GM04504 (cell line): ENCODE measurements at regions not wholly inside any gene's neighbourhood (a gene's known extent, or its start where the extent isn't known, plus 50 kb on each side); places are given as distances from the start of the nearest gene placed in this dataset.

Experiments
- DNase-seq: peaks from one replicate; pipeline ENCODE4 v3.0.0-alpha.2; 2012; ENCODE audit warnings: low read depth

DNA sequence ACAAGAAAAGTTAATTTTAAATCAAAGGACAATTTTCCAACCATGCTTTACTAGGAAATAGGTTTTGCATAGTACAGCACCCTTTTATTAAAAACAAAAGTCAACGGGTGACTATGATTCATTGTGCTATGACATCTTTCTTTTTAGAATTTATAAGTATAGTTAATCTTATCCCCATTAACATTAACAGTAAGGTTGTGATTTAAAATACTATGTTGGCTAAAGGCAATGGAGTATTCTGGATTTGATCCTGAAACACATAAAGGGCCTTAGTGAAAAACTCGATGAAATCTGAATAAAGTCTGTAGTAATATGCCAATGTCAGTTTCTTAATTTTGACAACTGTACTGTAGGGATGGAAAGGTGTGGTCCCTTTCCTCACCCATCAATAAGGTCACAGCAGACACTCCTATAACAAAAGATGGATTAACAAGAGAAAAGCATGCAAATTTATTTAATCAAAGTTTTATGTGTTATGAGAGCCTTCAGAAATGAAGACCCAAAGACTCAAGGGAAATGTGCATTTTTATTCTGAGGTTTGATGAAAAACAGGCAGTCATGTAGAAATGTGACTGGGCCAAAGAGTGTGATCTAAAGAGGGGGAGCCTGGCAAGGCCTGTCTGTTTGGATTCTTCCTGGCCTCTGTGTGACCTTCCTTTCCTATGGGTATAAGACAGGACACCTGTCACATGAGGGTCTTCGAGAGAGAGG is 731.4 kb downstream of the TSN start:
- no peak for DNase-seq

GRCh38 chr2:122491011-122491410 is 735.6 kb downstream of the TSN start:
- DNase-seq, result no peak

GRCh38 chr2:122500316-122501105 is 745.1 kb downstream of the TSN start:
- DNase-seq, result no peak

GRCh38 chr2:122506620-122507019 is 751.2 kb downstream of the TSN start:
- DNase-seq, result no peak

DNA sequence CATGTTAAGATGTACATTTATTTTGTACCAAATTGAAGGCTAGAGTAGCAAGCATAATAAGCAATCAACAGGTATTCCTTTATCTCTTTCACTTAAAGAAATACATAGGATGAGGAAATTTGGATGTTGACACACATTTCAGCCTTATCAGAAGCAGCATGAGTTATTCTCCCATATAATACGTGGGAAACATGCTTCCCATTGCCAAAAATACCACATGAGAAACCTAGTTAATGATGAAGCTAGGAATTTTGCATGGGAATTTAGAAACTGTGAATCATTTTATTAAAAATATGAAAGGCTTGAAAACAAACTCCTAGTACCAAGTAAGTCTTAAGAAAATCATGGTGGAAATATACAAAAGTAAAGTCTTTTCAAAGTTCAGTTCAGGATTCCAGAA is 751.8 kb downstream of the TSN start:
- no peak for DNase-seq

DNA sequence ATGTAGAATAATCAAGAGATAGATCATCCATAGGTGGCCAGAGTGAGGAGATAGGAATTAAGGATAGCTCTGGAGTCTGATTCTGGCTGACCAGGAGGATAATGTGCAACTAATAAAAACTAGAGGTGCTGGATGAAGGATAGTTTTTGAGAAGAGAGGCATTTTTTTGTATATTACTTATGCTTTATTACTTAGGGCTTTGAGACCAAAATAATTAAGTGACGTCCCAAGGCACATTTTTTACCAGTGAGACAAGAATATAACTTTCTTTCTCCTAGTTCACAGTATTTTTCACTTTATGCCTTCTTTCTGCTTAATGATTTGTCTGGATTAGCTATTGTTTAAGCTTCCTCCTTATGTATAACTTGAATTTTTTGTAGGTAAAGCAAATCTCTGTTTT is 756.6 kb downstream of the TSN start:
- DNase-seq, result no peak

DNA sequence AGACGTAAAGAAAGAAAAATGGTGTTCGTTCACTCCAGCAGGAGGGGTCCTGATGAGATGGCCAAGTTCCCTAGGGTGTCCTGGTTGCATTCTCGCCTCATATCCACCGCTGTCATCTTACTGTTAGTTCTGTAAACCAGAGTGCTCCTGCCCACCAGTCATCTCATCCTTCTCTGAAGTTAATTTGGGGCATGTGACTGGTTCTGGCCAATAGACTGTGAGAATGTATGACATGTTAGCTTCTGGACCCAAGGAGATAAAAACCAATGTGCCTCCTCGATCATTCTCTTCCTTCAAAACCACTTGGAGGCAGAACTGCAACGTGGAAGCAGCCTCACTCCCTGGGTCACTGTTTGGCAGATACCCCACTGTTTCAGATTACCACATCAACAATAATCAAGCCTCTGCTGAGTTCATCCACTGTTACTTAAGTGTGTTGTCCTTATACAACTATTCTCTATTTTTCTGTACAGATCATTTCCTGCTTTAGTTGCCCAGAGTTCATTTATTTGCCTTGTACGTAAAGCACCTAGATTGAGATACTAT is 759.1 kb downstream of the TSN start:
- peak; percentile 5 for DNase-seq

DNA sequence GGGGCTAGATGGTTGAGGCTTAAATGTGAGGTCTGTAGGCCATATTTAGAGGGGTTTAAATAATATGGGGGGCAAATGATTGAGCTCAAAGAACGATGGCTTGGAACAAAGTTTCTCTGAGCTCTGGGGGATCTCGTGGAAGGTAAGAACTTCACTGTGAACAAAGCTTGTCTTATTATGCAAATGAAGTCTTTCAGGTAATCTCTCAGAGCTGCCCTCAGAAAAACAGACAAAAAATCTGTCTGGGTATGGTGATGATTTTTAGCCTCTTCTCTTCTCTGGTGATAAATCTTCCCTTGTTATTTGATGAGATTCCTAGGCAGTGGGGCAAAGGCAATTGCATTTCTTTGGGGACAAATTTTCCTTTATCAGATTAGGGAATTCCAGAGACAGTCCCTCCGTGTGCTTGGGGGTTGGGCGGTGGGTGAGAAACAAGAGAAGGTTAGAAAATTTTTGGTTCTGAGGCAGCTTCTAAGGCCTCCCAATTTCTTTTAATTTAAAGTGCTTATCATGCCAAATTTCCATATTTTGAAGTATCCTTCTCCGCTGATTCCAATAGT is 760.4 kb downstream of the TSN start:
- no peak for DNase-seq

GRCh38 chr2:122516775-122517174 is 761.3 kb downstream of the TSN start:
- no peak for DNase-seq

- DNase-seq, result no peak
Measured at GRCh38 chr2:122519366-122519765, 763.9 kb downstream of the TSN start.

- no peak for DNase-seq
Measured at GRCh38 chr2:122519821-122520611, 764.6 kb downstream of the TSN start.

GRCh38 chr2:122523143-122523542 is 767.7 kb downstream of the TSN start:
- DNase-seq, result no peak

GRCh38 chr2:122523981-122524380 is 768.5 kb downstream of the TSN start:
- no peak for DNase-seq

GRCh38 chr2:122525336-122525735 is 769.9 kb downstream of the TSN start:
- no peak for DNase-seq

GRCh38 chr2:122528061-122528460 is 772.6 kb downstream of the TSN start:
- no peak for DNase-seq

DNA sequence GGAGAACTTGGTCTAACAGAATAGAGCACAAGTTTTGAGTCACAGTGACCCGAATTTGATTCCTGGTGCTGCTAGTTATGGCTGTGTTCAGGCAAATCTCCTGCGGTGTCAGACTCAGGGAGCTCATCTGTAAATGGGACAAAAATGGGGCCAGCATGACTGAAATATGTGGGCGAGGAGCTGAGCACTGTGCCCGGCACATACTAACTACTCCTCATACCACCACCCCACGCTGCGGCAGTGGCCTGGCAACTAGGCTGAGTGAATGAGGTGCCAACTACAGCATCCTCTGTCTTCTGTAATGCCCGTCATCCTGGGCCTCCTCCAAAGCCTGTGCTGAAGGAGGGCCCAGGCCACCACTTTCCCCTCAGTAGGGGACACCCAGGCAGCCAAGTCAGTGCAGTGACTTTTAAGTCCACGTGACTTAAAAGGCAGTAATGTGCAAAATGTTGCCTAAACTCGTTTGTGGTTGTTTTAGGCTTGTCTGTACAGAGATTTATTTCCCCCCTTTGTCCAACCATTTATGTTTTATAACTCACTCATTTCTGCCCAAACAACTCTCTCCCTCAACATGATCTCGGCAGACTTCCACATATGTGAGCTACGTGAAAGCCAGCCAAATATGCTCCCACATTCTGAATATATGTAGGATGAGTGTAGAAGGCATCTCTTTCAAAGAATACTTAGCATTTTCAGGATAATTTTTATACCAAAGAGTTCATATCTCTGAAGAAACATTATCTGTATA is 773.7 kb downstream of the TSN start:
- no peak for DNase-seq

- DNase-seq, result no peak
Measured at GRCh38 chr2:122530814-122531213, 775.4 kb downstream of the TSN start.

DNA sequence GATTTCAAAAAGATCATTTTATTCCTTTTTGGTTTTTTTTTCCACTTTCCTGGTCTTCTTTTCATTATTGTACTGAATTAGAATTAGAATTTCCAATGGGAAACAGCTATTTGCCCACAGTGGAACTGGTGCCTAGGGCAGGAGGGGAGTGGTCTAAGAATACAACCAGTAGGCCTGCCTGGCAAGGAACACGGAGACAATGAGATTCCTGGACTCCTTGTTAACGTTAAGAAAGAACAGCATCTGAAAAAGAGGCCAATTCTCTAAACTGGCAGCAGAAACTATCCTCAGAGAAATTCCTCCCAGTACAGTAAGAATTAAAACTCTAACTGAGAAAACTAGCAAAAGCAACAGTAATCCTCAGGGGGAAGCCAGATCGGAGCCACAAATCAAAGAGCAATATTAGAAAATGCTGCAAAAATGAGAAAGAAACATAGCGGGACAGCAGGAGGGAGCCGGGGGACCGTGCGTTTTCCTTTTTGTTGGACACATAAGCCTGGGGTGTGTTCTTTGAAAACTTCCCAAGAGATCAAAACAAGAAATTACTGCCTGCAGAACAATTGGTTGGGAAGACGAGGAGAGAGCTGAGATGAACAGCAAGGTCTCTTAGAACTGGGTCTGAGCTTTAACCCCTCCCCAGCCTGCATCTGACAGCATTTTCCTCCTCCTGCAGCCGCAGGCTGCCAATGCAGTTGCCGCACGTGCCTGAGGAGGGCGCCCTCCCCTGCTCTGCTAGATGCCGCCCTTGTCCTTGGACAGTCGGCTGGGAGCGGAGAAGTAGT is 776.0 kb downstream of the TSN start:
- no peak for DNase-seq

DNA sequence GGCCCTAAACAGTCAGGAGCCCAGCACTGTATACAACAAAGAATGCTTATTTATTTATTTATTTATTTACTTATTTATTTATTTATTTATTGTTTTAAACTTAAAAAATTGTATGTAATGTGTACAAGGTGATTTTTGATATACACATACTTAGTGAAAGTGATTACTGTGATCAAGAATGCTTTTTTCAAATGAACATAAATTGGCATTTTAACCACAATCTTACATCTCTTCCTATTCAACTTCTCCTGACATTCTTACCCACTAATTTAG is 776.6 kb downstream of the TSN start:
- DNase-seq, result no peak

GRCh38 chr2:122532481-122532880 is 777.0 kb downstream of the TSN start:
- no peak for DNase-seq

DNA sequence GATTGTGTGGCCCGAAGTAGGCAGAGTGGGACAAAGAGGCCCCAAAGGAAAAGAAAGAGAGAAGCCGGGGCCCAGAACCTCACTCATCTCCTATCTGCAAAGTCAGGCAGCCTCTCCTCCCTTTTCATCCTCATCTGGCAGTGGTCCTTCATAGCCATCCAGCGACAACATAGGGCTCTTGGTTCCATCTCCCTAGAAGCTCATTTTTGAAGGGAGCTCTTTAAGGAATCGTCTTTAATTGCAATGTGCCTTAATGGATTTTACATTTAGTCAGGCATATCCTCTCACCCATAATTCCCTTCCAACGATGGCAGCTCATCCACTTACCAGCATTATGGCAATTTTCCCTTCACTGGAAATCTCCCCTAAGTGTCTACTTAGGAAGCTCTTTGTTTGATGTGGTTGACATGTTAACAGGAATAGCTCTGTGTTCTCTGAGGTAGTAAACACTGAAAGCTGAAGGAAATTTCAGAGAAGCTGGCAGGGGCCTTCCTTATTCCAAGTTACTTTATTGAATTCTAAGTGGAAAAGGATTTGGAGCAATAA is 780.6 kb downstream of the TSN start:
- no peak for DNase-seq
